ENCODE measurements at regions not wholly inside any gene's neighbourhood (a gene's known extent, or its start where the extent isn't known, plus 50 kb on each side); places are given as distances from the start of the nearest gene placed in this dataset.

DNA sequence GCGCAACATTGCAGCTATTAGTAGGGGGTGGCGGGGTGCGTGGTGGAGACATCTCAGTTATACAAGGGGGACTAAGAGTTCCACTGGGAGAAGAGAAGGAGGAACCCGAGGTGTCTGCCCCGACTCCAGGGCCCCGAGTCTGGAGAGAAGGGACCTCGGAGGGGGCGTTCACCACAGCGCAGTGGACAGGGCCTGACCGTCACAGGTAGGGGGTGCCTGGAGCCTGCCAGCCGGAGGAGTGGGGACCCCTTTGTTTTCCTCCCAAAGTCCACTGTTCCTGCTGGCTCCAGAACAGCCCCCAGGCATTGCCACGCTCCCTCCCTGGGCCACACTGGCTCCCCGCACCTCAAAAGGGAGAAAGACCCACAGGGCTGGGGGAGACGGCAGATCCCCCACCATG, 175.9 kb upstream of the TNRC6C start:
- DNase-seq (ENCODE audit: low spot score), result no peak
- WGBS, result 88% methylated on average over 14 of the region's 14 CpGs
- Histone ChIP-seq H3K36me3 (ENCODE audit: control insufficient read depth in 4 of 4, insufficient read depth in 3 of 4, low read depth in 1 of 4, low read length in 3 of 4) (no peaks in the 10 kb centered on the region), H3K4me1 (ENCODE audit: control insufficient read depth in 4 of 4, insufficient read depth in 4 of 4, low read length in 3 of 4) (no peaks in the 10 kb centered on the region), H3K9me3 (ENCODE audit: control insufficient read depth in 4 of 4, low read length in 3 of 4) (no peaks in the 10 kb centered on the region), H3K27ac (ENCODE audit: low read depth in 1 of 2, low read length in 2 of 2) (no peak overlapping the region), H3K27me3 (ENCODE audit: control insufficient read depth in 4 of 4, insufficient read depth in 4 of 4, low read length in 3 of 4) (no peaks in the 10 kb centered on the region), H3K9ac (ENCODE audit: low read depth in 1 of 2, low read length in 2 of 2) (no peak overlapping the region), H3K4me3 (ENCODE audit: low read depth in 1 of 3, low read length in 3 of 3) (no peak overlapping the region)
- TF ChIP-seq EGR1 (IDR thresholded peaks at IDR 0.05; ENCODE audit: low read depth in 2 of 2) (no peak), TAF1 (conservative IDR thresholded peaks at IDR 0.05) (no peak), HNF4G (IDR thresholded peaks at IDR 0.05) (no peak), NR2F2 (IDR thresholded peaks at IDR 0.05) (no peak), FOXA1 (IDR thresholded peaks at IDR 0.05) (no peak), GABPA (IDR thresholded peaks at IDR 0.05 in 1 of 2, conservative IDR thresholded peaks at IDR 0.05 in 1 of 2) (no peak), YY1 (IDR thresholded peaks at IDR 0.05) (no peak)
- TF ChIP-seq, protein P1, sequence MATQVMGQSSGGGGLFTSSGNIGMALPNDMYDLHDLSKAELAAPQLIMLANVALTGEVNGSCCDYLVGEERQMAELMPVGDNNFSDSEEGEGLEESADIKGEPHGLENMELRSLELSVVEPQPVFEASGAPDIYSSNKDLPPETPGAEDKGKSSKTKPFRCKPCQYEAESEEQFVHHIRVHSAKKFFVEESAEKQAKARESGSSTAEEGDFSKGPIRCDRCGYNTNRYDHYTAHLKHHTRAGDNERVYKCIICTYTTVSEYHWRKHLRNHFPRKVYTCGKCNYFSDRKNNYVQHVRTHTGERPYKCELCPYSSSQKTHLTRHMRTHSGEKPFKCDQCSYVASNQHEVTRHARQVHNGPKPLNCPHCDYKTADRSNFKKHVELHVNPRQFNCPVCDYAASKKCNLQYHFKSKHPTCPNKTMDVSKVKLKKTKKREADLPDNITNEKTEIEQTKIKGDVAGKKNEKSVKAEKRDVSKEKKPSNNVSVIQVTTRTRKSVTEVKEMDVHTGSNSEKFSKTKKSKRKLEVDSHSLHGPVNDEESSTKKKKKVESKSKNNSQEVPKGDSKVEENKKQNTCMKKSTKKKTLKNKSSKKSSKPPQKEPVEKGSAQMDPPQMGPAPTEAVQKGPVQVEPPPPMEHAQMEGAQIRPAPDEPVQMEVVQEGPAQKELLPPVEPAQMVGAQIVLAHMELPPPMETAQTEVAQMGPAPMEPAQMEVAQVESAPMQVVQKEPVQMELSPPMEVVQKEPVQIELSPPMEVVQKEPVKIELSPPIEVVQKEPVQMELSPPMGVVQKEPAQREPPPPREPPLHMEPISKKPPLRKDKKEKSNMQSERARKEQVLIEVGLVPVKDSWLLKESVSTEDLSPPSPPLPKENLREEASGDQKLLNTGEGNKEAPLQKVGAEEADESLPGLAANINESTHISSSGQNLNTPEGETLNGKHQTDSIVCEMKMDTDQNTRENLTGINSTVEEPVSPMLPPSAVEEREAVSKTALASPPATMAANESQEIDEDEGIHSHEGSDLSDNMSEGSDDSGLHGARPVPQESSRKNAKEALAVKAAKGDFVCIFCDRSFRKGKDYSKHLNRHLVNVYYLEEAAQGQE (IDR thresholded peaks at IDR 0.05), result no peak
- TF ChIP-seq, protein P2, sequence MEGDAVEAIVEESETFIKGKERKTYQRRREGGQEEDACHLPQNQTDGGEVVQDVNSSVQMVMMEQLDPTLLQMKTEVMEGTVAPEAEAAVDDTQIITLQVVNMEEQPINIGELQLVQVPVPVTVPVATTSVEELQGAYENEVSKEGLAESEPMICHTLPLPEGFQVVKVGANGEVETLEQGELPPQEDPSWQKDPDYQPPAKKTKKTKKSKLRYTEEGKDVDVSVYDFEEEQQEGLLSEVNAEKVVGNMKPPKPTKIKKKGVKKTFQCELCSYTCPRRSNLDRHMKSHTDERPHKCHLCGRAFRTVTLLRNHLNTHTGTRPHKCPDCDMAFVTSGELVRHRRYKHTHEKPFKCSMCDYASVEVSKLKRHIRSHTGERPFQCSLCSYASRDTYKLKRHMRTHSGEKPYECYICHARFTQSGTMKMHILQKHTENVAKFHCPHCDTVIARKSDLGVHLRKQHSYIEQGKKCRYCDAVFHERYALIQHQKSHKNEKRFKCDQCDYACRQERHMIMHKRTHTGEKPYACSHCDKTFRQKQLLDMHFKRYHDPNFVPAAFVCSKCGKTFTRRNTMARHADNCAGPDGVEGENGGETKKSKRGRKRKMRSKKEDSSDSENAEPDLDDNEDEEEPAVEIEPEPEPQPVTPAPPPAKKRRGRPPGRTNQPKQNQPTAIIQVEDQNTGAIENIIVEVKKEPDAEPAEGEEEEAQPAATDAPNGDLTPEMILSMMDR (IDR thresholded peaks at IDR 0.05; ENCODE audit: low read depth, low read length, missing input control), result no peak

DNA sequence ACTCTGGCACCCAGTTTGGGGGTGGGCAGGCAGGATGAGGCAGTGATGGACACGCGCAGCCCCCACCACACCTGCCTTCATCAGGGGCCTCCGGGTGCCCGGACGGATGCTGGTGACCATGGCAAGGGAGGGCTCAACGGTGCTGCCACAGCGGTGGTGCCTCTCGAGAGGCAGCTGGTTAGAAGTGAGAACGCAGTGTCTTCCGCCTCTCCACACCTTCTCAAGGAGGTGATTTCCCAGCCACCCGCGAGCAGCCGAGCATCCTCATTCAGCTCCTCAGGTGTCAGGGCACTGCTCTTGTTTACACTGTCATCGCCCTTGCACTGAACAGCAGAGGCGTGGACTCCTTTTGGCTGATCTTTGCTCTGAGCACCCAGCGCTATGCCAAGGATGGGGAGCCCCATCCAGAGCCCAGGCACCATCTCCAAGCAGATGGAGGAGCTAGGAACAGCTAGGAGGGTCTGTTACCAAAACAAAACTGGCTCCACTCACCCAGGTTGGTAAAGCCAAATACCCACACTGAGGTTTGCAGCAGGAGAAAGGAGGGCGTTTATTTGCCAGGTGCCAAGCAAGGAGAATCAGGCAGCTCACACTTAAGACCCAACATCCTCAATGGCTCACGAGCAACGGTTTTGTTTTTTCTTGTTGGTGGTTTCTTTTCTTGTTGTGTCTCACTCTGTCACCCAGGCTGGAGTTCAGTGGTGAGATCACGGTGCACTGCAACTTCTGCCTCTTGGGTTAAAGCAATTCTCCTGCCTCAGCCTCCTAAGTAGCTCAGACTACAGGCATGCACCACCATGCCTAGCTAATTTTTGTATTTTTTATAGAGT, 174.3 kb upstream of the TNRC6C start:
- 63% methylated on average over 20 of the region's 20 CpGs for WGBS

More for the DNA sequence above, 174.3 kb upstream of the TNRC6C start:
- peaks cover 0 to 7% (median 1%) of the 10 kb centered on the region in 4 donors for H3K27me3 ChIP-seq (ENCODE audit: control insufficient read depth in 4 of 4, insufficient read depth in 4 of 4, low read length in 3 of 4)
- no peaks in the 10 kb centered on the region for H3K4me1 ChIP-seq (ENCODE audit: control insufficient read depth in 4 of 4, insufficient read depth in 4 of 4, low read length in 3 of 4)
- no peak overlapping the region for H3K9ac ChIP-seq (ENCODE audit: low read depth in 1 of 2, low read length in 2 of 2)
- no peak overlapping the region for H3K4me3 ChIP-seq (ENCODE audit: low read depth in 1 of 3, low read length in 3 of 3)
- no peak overlapping the region for H3K27ac ChIP-seq (ENCODE audit: low read depth in 1 of 2, low read length in 2 of 2)
- TF ChIP-seq, protein P3, sequence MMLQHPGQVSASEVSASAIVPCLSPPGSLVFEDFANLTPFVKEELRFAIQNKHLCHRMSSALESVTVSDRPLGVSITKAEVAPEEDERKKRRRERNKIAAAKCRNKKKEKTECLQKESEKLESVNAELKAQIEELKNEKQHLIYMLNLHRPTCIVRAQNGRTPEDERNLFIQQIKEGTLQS (IDR thresholded peaks at IDR 0.05), result no peak
- no peak for TF ChIP-seq SP1 (IDR thresholded peaks at IDR 0.05)
- TF ChIP-seq EGR1 (IDR thresholded peaks at IDR 0.05; ENCODE audit: low read depth in 2 of 2), result no peak
- TF ChIP-seq TAF1 (conservative IDR thresholded peaks at IDR 0.05), result no peak
- no peak for TF ChIP-seq HNF4A (conservative IDR thresholded peaks at IDR 0.05)
- DNase-seq (ENCODE audit: low spot score), result no peak
- H3K9me3 ChIP-seq (ENCODE audit: control insufficient read depth in 4 of 4, low read length in 3 of 4), result no peaks in the 10 kb centered on the region
- no peaks in the 10 kb centered on the region for H3K36me3 ChIP-seq (ENCODE audit: control insufficient read depth in 4 of 4, insufficient read depth in 3 of 4, low read depth in 1 of 4, low read length in 3 of 4)

Data from liver (tissue), 8 donors.